Retinal pigment epithelial cell (primary cell): ENCODE measurements at regions not wholly inside any gene's neighbourhood (a gene's known extent, or its start where the extent isn't known, plus 50 kb on each side); places are given as distances from the start of the nearest gene placed in this dataset.

Experiments
- DNase-seq: peaks from one replicate; pipeline ENCODE4 v3.0.0-alpha.2; 2010; ENCODE audit warnings: low read depth
- H3K4me3 ChIP-seq: 2 replicates; pipeline ENCODE4 v1.5.1; 2011; ENCODE audit warnings: mild to moderate bottlenecking, low read length, control low read depth, moderate library complexity
- CTCF ChIP-seq: conservative IDR thresholded peaks from 2 replicates; pipeline ENCODE4 v1.5.1; 2011; ENCODE audit warnings: low read depth, low read length, control low read depth, inconsistent platforms

GRCh38 chr10:3292636-3293035 lies 120.1 kb upstream of the PITRM1 start:
- no peak overlapping the region for H3K4me3 ChIP-seq
- TF ChIP-seq CTCF, result no peak
- DNase-seq, result no peak

GRCh38 chr10:3290550-3290949 lies 118.0 kb upstream of the PITRM1 start:
- no peak overlapping the region for H3K4me3 ChIP-seq
- no peak for DNase-seq
- no peak for TF ChIP-seq CTCF

- no peak overlapping the region for H3K4me3 ChIP-seq
- no peak for DNase-seq
- no peak for TF ChIP-seq CTCF
These were observed 115.2 kb upstream of the PITRM1 start for GRCh38 chr10:3287572-3288445.

GRCh38 chr10:3282674-3283017 lies 110.1 kb upstream of the PITRM1 start:
- no peak for TF ChIP-seq CTCF
- H3K4me3 ChIP-seq, result no peak overlapping the region
- no peak for DNase-seq

GRCh38 chr10:3281941-3282673 lies 109.5 kb upstream of the PITRM1 start:
- H3K4me3 ChIP-seq, result no peak overlapping the region
- DNase-seq, result no peak
- TF ChIP-seq CTCF, result no peak

- H3K4me3 ChIP-seq, result no peak overlapping the region
- DNase-seq, result no peak
These were observed 106.2 kb upstream of the PITRM1 start for GRCh38 chr10:3278771-3279170.

More at GRCh38 chr10:3278771-3279170, 106.2 kb upstream of the PITRM1 start:
- TF ChIP-seq CTCF, result no peak
